Loucy (cell line): ENCODE measurements at regions not wholly inside any gene's neighbourhood (a gene's known extent, or its start where the extent isn't known, plus 50 kb on each side); places are given as distances from the start of the nearest gene placed in this dataset.

Source experiments
- H2AFZ ChIP-seq: fragments of 200-600 bp; sonication (generic); 2 replicates; pipeline ENCODE4 v1.6.0; 2016; ENCODE audit warnings: antibody characterized with exemption, mild to moderate bottlenecking, low read length, moderate library complexity
- H3F3A ChIP-seq: fragments of 200-600 bp; 2 replicates; pipeline ENCODE4 v1.6.0; 2016; ENCODE audit warnings: antibody characterized with exemption, low read depth, mild to moderate bottlenecking
- H3K27me3 ChIP-seq: fragments of 200-600 bp; sonication (generic); 2 replicates; pipeline ENCODE4 v1.6.1; 2014; ENCODE audit warnings: low read length, mild to moderate bottlenecking; ENCODE audit not compliant: insufficient read depth, poor library complexity, severe bottlenecking
- H3K36me3 ChIP-seq: fragments of 200-600 bp; sonication (generic); 2 replicates; pipeline ENCODE4 v1.6.1; 2016; ENCODE audit warnings: low read length; ENCODE audit not compliant: insufficient read depth
- H3K4me1 ChIP-seq: fragments of 200-600 bp; sonication (generic); 2 replicates; pipeline ENCODE4 v1.5.1; 2014; ENCODE audit warnings: low read length, mild to moderate bottlenecking; ENCODE audit not compliant: insufficient read depth, poor library complexity, severe bottlenecking
- H3K4me2 ChIP-seq: fragments of 200-600 bp; sonication (generic); 2 replicates; pipeline ENCODE4 v1.6.0; 2014; ENCODE audit warnings: antibody characterized with exemption, low read length, low read depth, mild to moderate bottlenecking; ENCODE audit not compliant: poor library complexity, severe bottlenecking
- H3K4me3 ChIP-seq: fragments of 200-600 bp; sonication (generic); 2 replicates; pipeline ENCODE4 v1.5.1; 2014; ENCODE audit warnings: low read length, mild to moderate bottlenecking, mixed read lengths; ENCODE audit not compliant: poor library complexity, severe bottlenecking
- H3K79me2 ChIP-seq: fragments of 200-600 bp; sonication (generic); 2 replicates; pipeline ENCODE4 v1.6.1; 2014; ENCODE audit warnings: low read length; ENCODE audit not compliant: insufficient read depth
- H3K9ac ChIP-seq: fragments of 200-600 bp; sonication (generic); 2 replicates; pipeline ENCODE4 v1.6.0; 2014; ENCODE audit warnings: mild to moderate bottlenecking, low read depth, low read length, moderate library complexity; ENCODE audit not compliant: poor library complexity, severe bottlenecking
- H3K9me2 ChIP-seq: fragments of 200-600 bp; sonication (generic); replicated peaks from 2 replicates; pipeline ENCODE4 v1.6.1; 2016; ENCODE audit warnings: low read depth, low read length, mixed read lengths
- H3K9me3 ChIP-seq: fragments of 200-600 bp; sonication (generic); 2 replicates; pipeline ENCODE4 v1.6.1; 2014; ENCODE audit warnings: mild to moderate bottlenecking, antibody characterized with exemption, low read length, low read depth; ENCODE audit not compliant: insufficient read depth
- H4K20me1 ChIP-seq: fragments of 200-600 bp; sonication (generic); 2 replicates; pipeline ENCODE4 v1.6.0; 2014; ENCODE audit warnings: antibody characterized with exemption, low read length, mild to moderate bottlenecking; ENCODE audit not compliant: insufficient read depth, poor library complexity, severe bottlenecking
- CTCF ChIP-seq: fragments of 200-600 bp; sonication (generic); conservative IDR thresholded peaks from 2 replicates; pipeline ENCODE4 v1.5.1; 2014; ENCODE audit warnings: mild to moderate bottlenecking, antibody characterized with exemption, low read length
- EZH2phosphoT487 ChIP-seq: fragments of 200-600 bp; IDR thresholded peaks from 2 replicates; pipeline ENCODE4 v1.6.1; 2018; ENCODE audit warnings: antibody characterized with exemption, mild to moderate bottlenecking, moderate library complexity, borderline replicate concordance

GRCh38 chr5:168027007-168027406 lies 264.4 kb upstream of the WWC1 start:
- TF ChIP-seq EZH2phosphoT487 (no peak), CTCF (no peak)
- Histone ChIP-seq H3K9me2 (no peaks in the 10 kb centered on the region), H3K27me3 (no peaks in the 10 kb centered on the region), H4K20me1 (no peaks in the 10 kb centered on the region), H3F3A (no peaks in the 10 kb centered on the region), H3K36me3 (no peaks in the 10 kb centered on the region), H3K4me3 (no peak overlapping the region), H3K9me3 (no peaks in the 10 kb centered on the region), H2AFZ (no peak overlapping the region), H3K79me2 (no peaks in the 10 kb centered on the region), H3K4me2 (no peak overlapping the region), H3K9ac (no peak overlapping the region), H3K4me1 (no peaks in the 10 kb centered on the region)

DNA sequence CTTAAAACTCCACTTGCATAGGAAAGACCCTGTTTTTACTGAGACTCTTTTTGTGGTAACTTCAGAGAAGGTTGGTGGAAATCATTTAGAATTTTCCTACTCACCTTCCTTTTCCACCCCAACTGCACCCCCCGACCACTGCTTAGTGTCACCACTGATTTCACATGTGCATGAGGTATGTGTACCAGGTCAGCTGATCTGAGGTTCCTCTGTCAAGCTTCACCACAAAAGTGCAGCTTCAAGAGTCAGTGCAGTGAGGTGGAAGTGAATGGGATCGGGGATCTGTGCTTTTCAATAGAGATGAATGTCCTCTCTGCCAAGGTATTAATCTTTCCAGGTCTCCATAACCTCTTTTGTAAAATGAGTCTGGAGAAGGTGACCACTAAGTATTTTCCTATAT lies 260.5 kb upstream of the WWC1 start:
- no peak overlapping the region for H3K9ac ChIP-seq
- H4K20me1 ChIP-seq: no peaks in the 10 kb centered on the region
- H2AFZ ChIP-seq: no peak overlapping the region
- no peak overlapping the region for H3K4me2 ChIP-seq
- TF ChIP-seq EZH2phosphoT487: no peak
- TF ChIP-seq CTCF: no peak
- H3K4me1 ChIP-seq: no peaks in the 10 kb centered on the region
- H3F3A ChIP-seq: no peaks in the 10 kb centered on the region
- no peaks in the 10 kb centered on the region for H3K36me3 ChIP-seq
- no peaks in the 10 kb centered on the region for H3K79me2 ChIP-seq
- H3K27me3 ChIP-seq: no peaks in the 10 kb centered on the region
- no peaks in the 10 kb centered on the region for H3K9me3 ChIP-seq
- no peak overlapping the region for H3K4me3 ChIP-seq
- H3K9me2 ChIP-seq: no peaks in the 10 kb centered on the region

DNA sequence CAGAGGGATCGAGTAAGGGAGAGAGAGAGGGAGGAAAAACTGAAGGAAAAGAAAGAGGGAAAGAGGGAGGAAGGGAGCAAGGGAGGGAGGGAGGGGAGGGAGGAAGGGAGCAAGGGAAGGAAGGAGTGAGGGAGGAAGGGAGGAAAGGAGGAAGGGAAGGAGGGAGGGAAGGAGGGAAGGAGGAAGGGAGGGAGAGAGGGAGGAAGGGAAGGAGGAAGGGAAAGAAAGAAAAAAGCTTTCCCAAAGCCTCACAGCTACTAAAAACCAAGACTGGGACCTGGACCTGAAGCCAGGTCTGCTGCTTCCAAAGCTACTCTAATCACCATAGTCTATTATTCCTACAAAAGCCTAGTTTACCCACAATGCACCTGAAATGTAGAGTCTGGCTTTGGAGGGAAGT lies 259.8 kb upstream of the WWC1 start:
- Histone ChIP-seq H3F3A (no peaks in the 10 kb centered on the region), H3K9me3 (no peaks in the 10 kb centered on the region), H3K36me3 (no peaks in the 10 kb centered on the region), H3K9me2 (no peaks in the 10 kb centered on the region), H4K20me1 (no peaks in the 10 kb centered on the region), H3K9ac (no peak overlapping the region), H2AFZ (no peak overlapping the region), H3K4me1 (no peaks in the 10 kb centered on the region), H3K4me3 (no peak overlapping the region), H3K4me2 (no peak overlapping the region), H3K27me3 (no peaks in the 10 kb centered on the region), H3K79me2 (no peaks in the 10 kb centered on the region)
- TF ChIP-seq EZH2phosphoT487 (no peak), CTCF (no peak)
